ENCODE measurements at regions not wholly inside any gene's neighbourhood (a gene's known extent, or its start where the extent isn't known, plus 50 kb on each side); places are given as distances from the start of the nearest gene placed in this dataset.

GRCh38 chr7:25580141-25580540 is 351.9 kb upstream of the NPVF start:
- no peak for ATAC-seq (ENCODE audit: low FRiP score)

GRCh38 chr7:25583621-25584020 is 355.3 kb upstream of the NPVF start:
- DNase-seq (ENCODE audit: low spot score) = no peak
- ATAC-seq (ENCODE audit: low FRiP score) = no peak
- TF ChIP-seq CTCF (IDR thresholded peaks at IDR 0.05) = no peak

More at GRCh38 chr7:25580141-25580540, 351.9 kb upstream of the NPVF start:
- no peak for DNase-seq (ENCODE audit: low spot score)
- TF ChIP-seq CTCF (IDR thresholded peaks at IDR 0.05) = no peak

GRCh38 chr7:25584112-25584938 is 356.0 kb upstream of the NPVF start:
- DNase-seq (ENCODE audit: low spot score) = no peak
- no peak for ATAC-seq (ENCODE audit: low FRiP score)
- TF ChIP-seq CTCF (IDR thresholded peaks at IDR 0.05) = no peak

- no peak for TF ChIP-seq CTCF (IDR thresholded peaks at IDR 0.05)
- DNase-seq (ENCODE audit: low spot score) (no peak), ATAC-seq (ENCODE audit: low FRiP score) (no peak)
These were observed 358.2 kb upstream of the NPVF start for GRCh38 chr7:25586513-25586912.

GRCh38 chr7:25594122-25594521 is 365.8 kb upstream of the NPVF start:
- no peak for TF ChIP-seq CTCF (IDR thresholded peaks at IDR 0.05)
- DNase-seq (ENCODE audit: low spot score) = no peak

GRCh38 chr7:25594728-25595127 is 366.4 kb upstream of the NPVF start:
- ATAC-seq (ENCODE audit: low FRiP score) (no peak), DNase-seq (ENCODE audit: low spot score) (no peak)
- no peak for TF ChIP-seq CTCF (IDR thresholded peaks at IDR 0.05)

More at GRCh38 chr7:25594122-25594521, 365.8 kb upstream of the NPVF start:
- no peak for ATAC-seq (ENCODE audit: low FRiP score)

- no peak for DNase-seq (ENCODE audit: low spot score)
- TF ChIP-seq CTCF (IDR thresholded peaks at IDR 0.05) = no peak
These were observed 367.7 kb upstream of the NPVF start for GRCh38 chr7:25595996-25596395.

More at GRCh38 chr7:25595996-25596395, 367.7 kb upstream of the NPVF start:
- ATAC-seq (ENCODE audit: low FRiP score) = no peak
